HG02970 (cell line): ENCODE measurements at regions not wholly inside any gene's neighbourhood (a gene's known extent, or its start where the extent isn't known, plus 50 kb on each side); places are given as distances from the start of the nearest gene placed in this dataset.

Experiments used
- ATAC-seq: cut with Tn5 transposase; IDR thresholded peaks from one replicate; pipeline ENCODE4 v1.9.1; 2021; ENCODE audit warnings: mild to moderate bottlenecking, moderate library complexity, moderate number of reproducible peaks; ENCODE audit not compliant: unreplicated experiment, low FRiP score

DNA sequence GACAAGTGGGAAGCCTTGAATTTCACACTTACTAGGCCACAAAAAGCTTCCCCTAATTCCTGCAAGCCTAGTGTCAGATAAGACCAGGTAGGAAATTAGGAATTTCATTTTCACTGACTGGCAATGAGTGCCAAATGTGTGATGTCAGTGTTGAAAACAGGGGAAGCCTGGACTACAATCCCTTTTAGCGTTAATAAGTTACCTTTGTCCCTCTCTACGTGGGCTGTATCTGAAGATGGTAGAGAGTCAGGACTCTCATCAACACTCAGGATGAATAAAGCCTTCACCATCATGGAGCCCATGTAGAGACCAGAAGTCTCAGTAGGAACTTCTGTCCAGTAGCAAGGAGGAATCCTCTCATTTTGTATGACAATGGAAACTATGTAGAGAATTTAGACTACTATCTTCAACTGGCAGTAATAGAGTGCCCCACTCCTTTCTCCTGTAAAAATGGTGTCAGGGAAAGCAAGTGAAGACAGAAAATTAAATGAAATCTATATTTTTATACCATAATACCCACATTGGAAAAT is 324.1 kb upstream of the KLHL1 start:
- no peak for ATAC-seq

DNA sequence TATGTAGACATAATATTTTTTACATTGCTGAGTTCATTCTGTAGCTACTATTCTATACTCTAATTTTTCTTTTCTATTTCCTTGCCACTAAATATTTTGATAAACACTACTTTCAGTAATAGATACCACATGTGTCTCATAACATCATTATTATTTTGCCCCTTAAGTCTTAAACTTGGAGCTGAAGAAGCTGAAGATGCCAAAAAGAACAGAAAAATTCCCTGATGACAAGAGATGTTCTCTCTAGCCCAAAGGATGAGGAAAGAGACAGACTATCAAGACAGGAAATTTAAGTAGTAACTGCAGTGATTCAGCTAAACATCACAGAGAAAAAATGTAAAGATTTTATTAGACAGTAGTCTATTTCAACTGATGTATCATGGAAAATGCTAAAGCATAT is 322.0 kb upstream of the KLHL1 start:
- no peak for ATAC-seq

DNA sequence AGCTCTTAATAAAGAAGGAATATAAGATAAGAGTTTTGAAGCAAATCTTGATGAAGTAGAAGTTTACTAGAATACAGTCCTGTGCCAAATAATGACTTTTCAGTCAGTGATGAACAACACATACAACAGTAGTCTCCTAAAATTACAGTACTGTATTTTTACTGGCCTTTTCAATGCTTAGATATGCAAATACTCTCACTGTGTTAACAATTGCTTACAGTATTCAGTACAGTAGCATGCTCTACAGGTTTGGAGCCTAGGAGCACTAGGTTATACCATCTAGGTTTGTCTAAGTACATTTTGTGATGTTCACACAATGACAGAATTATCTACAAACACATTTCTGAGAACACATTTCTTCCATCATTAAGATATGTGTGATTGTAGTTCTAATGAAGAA is 316.7 kb upstream of the KLHL1 start:
- ATAC-seq, result no peak

- ATAC-seq, result no peak
These were observed 316.2 kb upstream of the KLHL1 start for GRCh38 chr13:70424428-70424827.

GRCh38 chr13:70415136-70415535 is 306.9 kb upstream of the KLHL1 start:
- no peak for ATAC-seq

- no peak for ATAC-seq
These were observed 300.6 kb upstream of the KLHL1 start for GRCh38 chr13:70408865-70409264.

DNA sequence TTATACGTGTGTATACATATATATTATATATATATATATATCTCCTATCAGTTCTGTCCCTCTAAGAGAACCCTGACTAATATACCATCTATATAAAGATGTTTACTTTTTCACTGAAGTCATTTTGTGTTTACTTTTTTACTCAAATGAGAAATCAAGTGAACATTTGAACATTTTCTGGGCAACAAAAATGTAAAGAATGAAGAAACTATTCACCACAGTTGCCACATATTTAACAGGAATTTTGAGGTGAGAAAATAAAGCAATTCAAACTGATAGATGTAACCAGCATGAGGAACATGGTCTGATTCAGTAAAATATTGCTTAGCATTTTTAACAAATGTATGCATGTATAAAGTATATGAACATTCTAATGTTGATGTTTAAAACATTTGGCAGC is 299.2 kb upstream of the KLHL1 start:
- no peak for ATAC-seq

DNA sequence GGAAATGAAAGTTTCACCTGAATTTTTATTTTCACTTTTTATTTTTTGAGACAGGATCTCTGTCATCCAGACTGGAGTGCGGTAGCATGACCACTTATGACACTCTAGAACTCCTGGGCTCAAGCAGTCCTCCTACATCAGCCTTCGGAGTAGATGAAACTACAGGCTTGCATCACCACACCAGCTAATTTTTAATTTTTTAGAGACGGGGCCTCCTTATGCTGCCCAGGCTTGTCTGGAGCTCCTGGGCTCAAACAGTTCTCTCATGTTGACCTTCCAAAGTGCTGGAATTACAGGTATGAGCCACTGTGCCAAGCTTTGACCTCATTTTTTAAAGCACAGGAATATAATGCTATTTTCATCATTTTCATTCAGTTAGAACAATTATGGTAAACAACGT is 297.0 kb upstream of the KLHL1 start:
- no peak for ATAC-seq

DNA sequence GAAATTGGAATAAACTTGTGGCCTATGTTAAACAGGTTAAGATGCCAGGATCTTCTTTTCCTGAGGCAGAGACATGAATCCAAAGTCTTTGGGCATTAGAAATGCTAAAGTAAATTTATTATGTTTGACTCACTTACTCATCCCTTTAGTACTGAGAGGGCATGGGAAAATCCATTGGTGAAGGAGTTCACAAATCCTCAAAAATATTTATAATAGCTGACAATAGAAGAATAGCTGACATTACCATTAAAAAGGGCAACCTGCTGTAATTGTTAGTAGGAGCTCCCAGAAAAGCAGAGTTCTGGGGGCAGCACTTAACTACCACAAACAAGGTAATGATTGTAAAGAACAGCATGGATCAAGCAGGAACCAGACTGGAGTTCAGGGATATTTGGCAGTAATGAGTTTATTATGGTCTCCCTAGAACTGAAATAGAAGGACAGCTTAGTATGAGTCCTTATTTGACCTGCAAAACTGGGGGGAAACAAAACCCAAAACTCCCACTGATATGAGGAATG is 285.8 kb upstream of the KLHL1 start:
- no peak for ATAC-seq

- ATAC-seq, result no peak
These were observed 283.4 kb upstream of the KLHL1 start for GRCh38 chr13:70391678-70392077.

DNA sequence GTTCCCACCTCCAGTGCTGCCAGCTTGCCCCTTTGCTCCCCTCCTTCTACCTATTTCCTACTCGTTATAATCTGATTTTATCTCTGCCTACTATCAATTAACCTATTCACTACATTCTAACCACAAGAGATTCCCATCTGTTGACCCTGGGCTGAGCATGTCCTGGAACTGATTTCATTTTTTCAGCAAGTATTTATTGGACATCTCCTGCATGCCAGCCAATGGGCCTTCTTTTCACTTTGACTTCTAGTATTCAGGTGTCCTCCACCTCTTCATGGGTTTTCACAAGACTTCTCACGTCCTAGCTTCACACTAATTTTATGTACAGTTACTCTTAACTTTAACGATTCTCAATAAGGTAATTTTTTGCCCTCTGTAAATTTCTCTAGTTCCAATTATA is 282.7 kb upstream of the KLHL1 start:
- no peak for ATAC-seq

GRCh38 chr13:70390064-70390463 is 281.8 kb upstream of the KLHL1 start:
- no peak for ATAC-seq

DNA sequence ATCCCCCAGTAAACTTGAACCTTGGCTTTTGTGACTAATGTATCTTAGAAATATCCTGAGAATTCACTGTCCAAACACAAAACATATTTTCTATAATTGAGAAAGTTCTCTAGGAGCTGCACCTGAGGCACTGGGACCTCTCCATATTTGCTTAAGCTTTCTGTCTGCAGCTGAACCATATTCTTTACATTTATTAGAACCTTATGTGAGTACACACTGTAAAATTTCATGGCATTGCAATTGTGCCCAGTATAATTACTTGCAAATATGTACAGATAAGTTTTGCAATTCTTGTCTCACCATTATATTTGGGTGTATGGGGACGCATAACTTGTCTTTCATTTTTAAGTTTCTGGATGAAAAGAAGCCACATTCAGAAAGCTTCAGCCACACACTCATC is 280.7 kb upstream of the KLHL1 start:
- ATAC-seq, result no peak

DNA sequence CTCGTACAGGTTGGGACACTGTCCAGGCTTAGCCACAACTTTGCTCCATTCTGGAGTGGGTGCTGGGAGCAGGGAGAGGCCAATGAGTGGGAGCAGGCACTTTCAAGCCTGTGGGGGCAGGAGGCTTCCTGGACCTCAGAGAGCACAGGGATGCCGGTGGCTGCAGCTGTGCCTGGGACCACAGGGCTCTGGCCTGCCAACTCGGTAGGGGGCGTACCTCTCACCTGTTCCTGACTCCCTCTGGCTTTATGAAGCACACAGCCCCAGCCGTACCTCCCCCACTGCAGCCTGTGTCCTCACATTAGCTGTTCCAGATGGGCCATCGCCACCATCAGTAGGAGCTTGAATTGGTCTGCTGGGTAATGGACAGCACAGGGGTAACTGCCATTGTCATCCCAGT is 278.7 kb upstream of the KLHL1 start:
- no peak for ATAC-seq

DNA sequence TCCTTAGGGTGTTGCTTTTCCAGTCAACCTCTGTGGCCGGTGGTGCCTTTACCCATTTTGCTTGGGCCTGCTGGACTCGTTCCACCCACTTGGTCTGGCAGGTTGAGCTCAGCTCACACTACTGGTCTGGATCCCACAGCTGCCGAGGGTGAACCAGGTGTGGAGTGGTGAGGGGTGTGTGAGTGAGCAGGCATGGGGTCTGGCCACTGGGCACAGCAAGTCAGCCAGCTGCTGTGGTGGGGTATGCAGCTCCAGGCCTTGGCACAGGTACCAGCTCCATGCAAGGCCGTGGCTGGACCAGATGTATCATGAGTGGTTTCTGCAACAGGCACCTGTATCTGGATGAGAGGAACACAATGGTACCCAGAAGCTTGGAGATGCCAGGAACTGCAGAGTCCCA is 277.6 kb upstream of the KLHL1 start:
- ATAC-seq, result no peak

GRCh38 chr13:70384156-70384555 is 275.9 kb upstream of the KLHL1 start:
- ATAC-seq, result no peak

- no peak for ATAC-seq
These were observed 272.6 kb upstream of the KLHL1 start for GRCh38 chr13:70380809-70381208.

DNA sequence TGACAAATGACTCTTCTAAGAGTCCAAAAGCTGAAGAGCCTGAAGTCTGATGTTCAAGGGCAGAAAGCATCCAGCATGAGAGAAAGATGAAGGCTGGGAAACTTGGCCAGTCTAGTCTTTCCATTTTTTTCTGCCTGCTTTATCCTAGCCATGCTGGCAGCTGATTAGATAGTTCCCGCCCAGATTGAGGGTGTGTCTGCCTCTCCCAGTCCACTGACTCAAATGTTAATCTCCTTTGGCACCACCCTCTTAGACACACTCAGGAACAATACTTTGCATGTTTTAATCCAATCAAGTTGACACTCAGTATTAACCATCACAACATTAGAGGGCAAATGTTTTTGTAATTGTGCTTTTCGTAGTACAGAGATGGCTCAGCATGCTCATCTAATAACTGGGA is 267.5 kb upstream of the KLHL1 start:
- no peak for ATAC-seq

- no peak for ATAC-seq
These were observed 262.7 kb upstream of the KLHL1 start for GRCh38 chr13:70370924-70371323.

GRCh38 chr13:70366720-70367119 is 258.5 kb upstream of the KLHL1 start:
- ATAC-seq, result no peak

DNA sequence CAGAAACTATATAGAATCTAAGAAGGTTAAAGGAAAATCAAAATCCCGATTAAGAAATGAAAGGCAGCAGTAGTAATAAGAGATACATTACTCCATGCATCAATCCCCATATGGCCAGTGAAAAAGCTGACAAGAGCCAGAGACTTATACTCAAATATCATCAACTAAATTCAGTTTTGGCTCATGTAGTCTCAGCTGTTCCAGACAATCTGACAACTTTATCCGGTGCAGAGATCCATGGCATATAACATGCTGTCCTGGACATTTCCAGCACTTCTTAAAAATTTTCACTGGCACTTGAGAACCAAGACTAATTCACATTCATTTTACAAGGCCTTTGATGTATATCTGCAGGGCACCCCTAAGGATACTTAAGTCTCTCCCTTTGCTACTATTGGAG is 255.7 kb upstream of the KLHL1 start:
- no peak for ATAC-seq

- ATAC-seq, result no peak
These were observed 254.7 kb upstream of the KLHL1 start for GRCh38 chr13:70362820-70363570.
